HG03439 (cell line): ENCODE measurements at regions not wholly inside any gene's neighbourhood (a gene's known extent, or its start where the extent isn't known, plus 50 kb on each side); places are given as distances from the start of the nearest gene placed in this dataset.

Experiments
- ATAC-seq: cut with Tn5 transposase; IDR thresholded peaks from one replicate; pipeline ENCODE4 v1.9.1; 2021; ENCODE audit warnings: mild to moderate bottlenecking, moderate library complexity; ENCODE audit not compliant: unreplicated experiment

DNA sequence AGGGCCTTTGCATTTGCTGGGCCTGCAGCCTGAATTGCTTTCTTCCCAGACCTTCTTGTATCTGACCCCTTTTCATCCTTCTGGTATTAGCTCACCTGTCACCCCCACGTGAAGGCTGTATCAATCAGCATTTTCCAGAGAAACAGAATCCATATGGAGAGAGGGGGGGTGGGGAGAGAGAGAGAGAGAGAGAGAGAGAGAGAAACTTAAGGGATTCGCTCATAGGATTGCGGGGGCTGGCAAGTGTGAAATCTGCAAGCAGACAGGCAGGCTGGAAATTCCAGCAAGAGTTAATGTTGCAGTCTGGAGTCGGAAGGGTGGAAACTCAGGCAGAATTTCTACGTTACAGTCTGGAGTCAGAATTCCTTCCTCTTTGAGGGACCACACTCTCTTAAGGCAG is 410.7 kb upstream of the SULF2 start:
- no peak for ATAC-seq

GRCh38 chr20:48195121-48195870 is 410.0 kb upstream of the SULF2 start:
- no peak for ATAC-seq

GRCh38 chr20:48194583-48194982 is 409.3 kb upstream of the SULF2 start:
- ATAC-seq: no peak

- ATAC-seq: no peak
Observed at GRCh38 chr20:48193627-48194425, 408.5 kb upstream of the SULF2 start.

- no peak for ATAC-seq
Observed at GRCh38 chr20:48192109-48192508, 406.8 kb upstream of the SULF2 start.

- ATAC-seq: no peak
Observed at GRCh38 chr20:48191200-48191599, 405.9 kb upstream of the SULF2 start.

DNA sequence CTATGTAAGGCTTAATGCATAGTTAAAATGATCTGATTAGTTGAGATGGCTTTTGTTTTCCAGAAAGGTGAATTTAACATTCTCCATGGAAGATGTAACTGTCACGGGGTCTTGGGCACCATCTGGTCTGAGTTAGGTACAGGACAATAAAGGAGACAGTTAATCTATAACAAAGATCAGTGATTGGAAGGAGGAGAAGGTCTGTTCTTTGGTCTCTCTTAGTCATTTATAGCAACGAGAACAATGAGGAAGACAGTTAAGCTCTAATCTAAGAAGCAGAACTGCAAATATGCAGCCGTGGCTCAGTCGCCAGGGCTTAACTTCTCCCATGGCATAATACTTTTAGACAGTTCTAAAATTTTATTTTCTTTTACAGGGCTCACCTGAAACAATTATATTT is 405.5 kb upstream of the SULF2 start:
- ATAC-seq: no peak

- ATAC-seq: no peak
Observed at GRCh38 chr20:48189181-48189580, 403.9 kb upstream of the SULF2 start.

- ATAC-seq: no peak
Observed at GRCh38 chr20:48187851-48188250, 402.6 kb upstream of the SULF2 start.

DNA sequence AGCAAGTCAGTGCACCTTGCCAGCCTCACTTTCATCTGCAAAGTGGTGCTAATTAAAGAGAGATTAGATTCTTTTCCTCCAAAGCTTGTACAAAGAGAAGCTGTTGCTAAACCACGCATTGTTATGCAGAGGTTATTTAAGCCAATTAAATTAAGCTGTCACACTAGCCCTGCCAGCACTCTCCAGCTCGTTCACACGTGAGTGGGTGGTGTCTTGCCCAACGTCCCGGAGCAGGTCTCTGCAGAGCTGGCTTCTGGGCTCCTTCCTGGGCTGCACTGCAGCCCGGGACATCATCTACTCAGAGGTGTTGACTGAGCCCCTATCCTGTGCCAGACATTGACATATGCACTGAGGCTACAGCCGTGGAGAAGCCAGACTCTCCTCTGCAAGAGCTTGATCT is 401.6 kb upstream of the SULF2 start:
- no peak for ATAC-seq

DNA sequence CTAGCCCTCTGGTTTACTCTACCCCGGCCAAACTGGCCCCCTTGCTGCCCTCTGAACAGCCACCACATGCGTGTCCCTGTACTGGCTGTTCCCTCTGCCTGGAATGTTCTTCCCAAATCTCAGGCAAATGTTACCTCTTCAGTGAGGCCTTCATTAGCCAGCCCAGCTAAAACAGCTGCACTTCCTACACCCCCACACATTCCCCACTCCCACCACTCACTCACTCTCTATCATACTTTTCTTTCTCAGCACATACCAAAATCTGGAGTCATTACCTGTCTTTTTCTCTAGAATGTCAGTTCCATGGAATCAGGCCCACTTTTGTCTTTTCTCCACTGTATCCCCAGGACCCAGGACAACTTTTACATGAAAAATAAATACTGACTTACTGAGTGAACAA is 401.2 kb upstream of the SULF2 start:
- ATAC-seq: no peak

- ATAC-seq: no peak
Observed at GRCh38 chr20:48184229-48184628, 398.9 kb upstream of the SULF2 start.

DNA sequence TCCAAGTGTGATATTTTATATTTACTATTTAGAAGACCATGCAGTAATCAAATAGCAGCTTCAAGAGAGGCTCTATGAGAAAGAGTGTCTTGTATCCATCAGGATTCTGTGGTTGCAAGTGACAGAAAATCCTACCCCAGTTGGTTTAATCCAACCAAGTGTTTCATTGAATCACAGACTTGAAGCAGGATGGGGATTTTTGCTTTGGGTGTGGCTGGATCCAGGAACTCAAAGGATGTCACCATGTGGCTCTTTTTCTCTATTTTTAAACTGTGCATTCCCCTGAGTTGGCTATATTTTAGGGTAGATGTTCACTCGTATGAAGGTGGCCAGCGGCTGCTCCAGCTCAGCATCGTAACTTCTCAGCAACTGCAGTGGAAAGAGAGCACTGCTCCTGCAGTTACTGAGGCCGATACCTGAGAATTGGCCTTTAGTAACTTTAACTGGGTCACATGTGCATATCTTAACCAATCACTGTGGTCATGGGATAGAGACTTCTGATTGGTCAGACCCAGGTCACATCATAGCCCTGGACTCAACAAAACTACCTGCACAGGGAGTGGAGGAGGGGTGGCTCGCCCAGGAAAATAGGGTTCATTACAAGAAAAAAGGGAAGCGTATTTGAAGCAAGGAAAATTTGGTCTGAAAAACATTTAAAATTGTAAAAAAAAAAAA is 396.1 kb upstream of the SULF2 start:
- ATAC-seq: no peak

- no peak for ATAC-seq
Observed at GRCh38 chr20:48180618-48181017, 395.3 kb upstream of the SULF2 start.

- ATAC-seq: no peak
Observed at GRCh38 chr20:48180024-48180423, 394.7 kb upstream of the SULF2 start.

GRCh38 chr20:48178633-48179032 is 393.4 kb upstream of the SULF2 start:
- ATAC-seq: no peak

GRCh38 chr20:48177058-48177457 is 391.8 kb upstream of the SULF2 start:
- no peak for ATAC-seq

GRCh38 chr20:48176139-48176538 is 390.9 kb upstream of the SULF2 start:
- ATAC-seq: no peak

DNA sequence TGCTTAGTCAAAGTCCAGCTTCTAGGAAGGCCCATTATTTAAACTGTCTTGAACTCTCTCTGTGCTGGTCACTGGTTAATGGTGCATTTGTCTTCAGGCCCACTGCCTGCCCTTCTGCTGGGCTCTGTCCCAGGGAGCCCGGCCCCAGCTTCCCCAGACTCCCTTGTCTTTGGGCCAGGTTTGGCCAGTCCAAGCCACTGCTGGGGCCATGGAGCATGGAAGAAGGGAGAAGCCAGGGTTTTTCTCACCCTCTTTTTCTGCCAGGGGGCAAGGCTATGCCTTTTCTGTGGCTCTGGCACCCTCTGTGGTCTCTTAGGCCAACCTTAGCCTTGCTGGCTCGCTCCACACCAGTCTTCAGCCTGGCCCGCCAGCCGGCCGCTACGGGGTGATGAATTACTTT is 390.0 kb upstream of the SULF2 start:
- ATAC-seq: no peak

GRCh38 chr20:48172357-48172702 is 387.0 kb upstream of the SULF2 start:
- no peak for ATAC-seq

- no peak for ATAC-seq
Observed at GRCh38 chr20:48171626-48172356, 386.5 kb upstream of the SULF2 start.
